CD4-positive, alpha-beta T cell treated with Interleukin-2 at 100 ng/mL for 4 hours (primary cell): ENCODE measurements at regions not wholly inside any gene's neighbourhood (a gene's known extent, or its start where the extent isn't known, plus 50 kb on each side); places are given as distances from the start of the nearest gene placed in this dataset.
"Not testable (repeated sequence)": the region's sequence is repeated elsewhere in the genome, so short reads cannot be mapped to it uniquely, and the experiment has no call there.

Experiments
- DNase-seq: peaks from one replicate; pipeline ENCODE4 v3.0.0-alpha.2; 2020; ENCODE audit warnings: low spot score

GRCh38 chr21:6486821-6487220 lies 4034.6 kb upstream of the TPTE start:
- not testable (repeated sequence) for DNase-seq

- DNase-seq, result not testable (repeated sequence)
Observed at GRCh38 chr21:6492691-6493090, 4028.7 kb upstream of the TPTE start.

GRCh38 chr21:6493957-6494356 lies 4027.4 kb upstream of the TPTE start:
- DNase-seq, result not testable (repeated sequence)

- DNase-seq, result not testable (repeated sequence)
Observed at GRCh38 chr21:6496356-6496755, 4025.0 kb upstream of the TPTE start.

- peak; percentile 0 for DNase-seq
Observed at GRCh38 chr21:6498716-6499115, 4022.7 kb upstream of the TPTE start.

GRCh38 chr21:6499128-6499826 lies 4022.1 kb upstream of the TPTE start:
- peak; percentile 67 for DNase-seq

- DNase-seq, result not testable (repeated sequence)
Observed at GRCh38 chr21:6499866-6500265, 4021.5 kb upstream of the TPTE start.

- not testable (repeated sequence) for DNase-seq
Observed at GRCh38 chr21:6500681-6501080, 4020.7 kb upstream of the TPTE start.

GRCh38 chr21:6506167-6506894 lies 4015.1 kb upstream of the TPTE start:
- not testable (repeated sequence) for DNase-seq

GRCh38 chr21:6507632-6508031 lies 4013.8 kb upstream of the TPTE start:
- DNase-seq, result not testable (repeated sequence)

GRCh38 chr21:6521777-6522176 lies 3999.6 kb upstream of the TPTE start:
- DNase-seq, result not testable (repeated sequence)

GRCh38 chr21:6526213-6526612 lies 3995.2 kb upstream of the TPTE start:
- not testable (repeated sequence) for DNase-seq

- DNase-seq, result not testable (repeated sequence)
Observed at GRCh38 chr21:6530655-6531054, 3990.7 kb upstream of the TPTE start.

GRCh38 chr21:6533261-6533660 lies 3988.1 kb upstream of the TPTE start:
- not testable (repeated sequence) for DNase-seq

GRCh38 chr21:6538320-6538719 lies 3983.1 kb upstream of the TPTE start:
- DNase-seq, result not testable (repeated sequence)

GRCh38 chr21:6539688-6540087 lies 3981.7 kb upstream of the TPTE start:
- DNase-seq, result not testable (repeated sequence)

GRCh38 chr21:6541036-6541435 lies 3980.3 kb upstream of the TPTE start:
- not testable (repeated sequence) for DNase-seq

GRCh38 chr21:6545288-6545687 lies 3976.1 kb upstream of the TPTE start:
- not testable (repeated sequence) for DNase-seq

- not testable (repeated sequence) for DNase-seq
Observed at GRCh38 chr21:6551045-6551444, 3970.3 kb upstream of the TPTE start.

GRCh38 chr21:6553505-6554376 lies 3967.6 kb upstream of the TPTE start:
- DNase-seq, result not testable (repeated sequence)

GRCh38 chr21:6554377-6554864 lies 3967.0 kb upstream of the TPTE start:
- DNase-seq, result not testable (repeated sequence)

GRCh38 chr21:6556516-6556915 lies 3964.9 kb upstream of the TPTE start:
- DNase-seq, result not testable (repeated sequence)
